DND-41 (cell line): ENCODE measurements at regions not wholly inside any gene's neighbourhood (a gene's known extent, or its start where the extent isn't known, plus 50 kb on each side); places are given as distances from the start of the nearest gene placed in this dataset.

Experiments used
- ATAC-seq: fragments of 200-7000 bp; cut with Tn5 transposase; 3 replicates; pipeline ENCODE4 v1.9.1; 2021; ENCODE audit warnings: low read depth; ENCODE audit not compliant: insufficient read depth
- DNase-seq: peaks from one replicate; pipeline ENCODE4 v3.0.0-alpha.2; 2020
- H2AFZ ChIP-seq: 2 replicates; pipeline ENCODE4 v1.6.0; 2012; ENCODE audit warnings: low read depth, low read length
- H3K27ac ChIP-seq: 2 replicates; pipeline ENCODE4 v1.5.1; 2012; ENCODE audit warnings: low read length, inconsistent platforms
- H3K27me3 ChIP-seq: fragments of 200-600 bp; sonication (generic); 2 replicates; pipeline ENCODE4 v1.6.0; 2012; ENCODE audit warnings: low read length, mild to moderate bottlenecking, inconsistent platforms; ENCODE audit not compliant: insufficient read depth, poor library complexity
- H3K36me3 ChIP-seq: 2 replicates; pipeline ENCODE4 v1.5.1; 2012; ENCODE audit warnings: low read length, inconsistent platforms; ENCODE audit not compliant: insufficient read depth
- H3K4me1 ChIP-seq: 2 replicates; pipeline ENCODE4 v1.5.1; 2012; ENCODE audit warnings: mild to moderate bottlenecking, low read length; ENCODE audit not compliant: insufficient read depth
- H3K4me2 ChIP-seq: 2 replicates; pipeline ENCODE4 v1.6.0; 2012; ENCODE audit warnings: mild to moderate bottlenecking, moderate library complexity, low read length, inconsistent platforms; ENCODE audit not compliant: insufficient read depth
- H3K4me3 ChIP-seq, 2 experiments: fragments of 200-600 bp in 1 of 2; shearing (Covaris generic) in 1 of 2; 2 replicates each; pipeline ENCODE4 v1.5.1; 2012 to 2016; ENCODE audit warnings: inconsistent platforms in 2 of 2, low read length in 2 of 2, mild to moderate bottlenecking in 2 of 2, low read depth in 1 of 2, moderate library complexity in 1 of 2
- H3K79me2 ChIP-seq: 2 replicates; pipeline ENCODE4 v1.6.0; 2012; ENCODE audit warnings: low read length, inconsistent platforms; ENCODE audit not compliant: insufficient read depth
- H3K9ac ChIP-seq: 2 replicates; pipeline ENCODE4 v1.6.0; 2012; ENCODE audit warnings: low read depth, mild to moderate bottlenecking, inconsistent platforms, low read length, moderate library complexity
- H3K9me3 ChIP-seq: 2 replicates; pipeline ENCODE4 v1.5.1; 2012; ENCODE audit warnings: low read length, moderate library complexity, mild to moderate bottlenecking, inconsistent platforms; ENCODE audit not compliant: insufficient read depth, severe bottlenecking
- H4K20me1 ChIP-seq: 2 replicates; pipeline ENCODE4 v1.6.0; 2012; ENCODE audit warnings: low read length; ENCODE audit not compliant: insufficient read depth
- CTCF ChIP-seq: IDR thresholded peaks from 2 replicates; pipeline ENCODE4 v1.5.1; 2012; ENCODE audit warnings: borderline replicate concordance, low read length, moderate library complexity, mild to moderate bottlenecking; ENCODE audit not compliant: poor library complexity, severe bottlenecking; ENCODE audit errors: extremely low read depth
- EZH2 ChIP-seq: IDR thresholded peaks from 3 replicates; pipeline ENCODE4 v1.6.1; 2012; ENCODE audit warnings: borderline replicate concordance, low read depth, mild to moderate bottlenecking, moderate library complexity, low read length, inconsistent platforms; ENCODE audit not compliant: severe bottlenecking

GRCh38 chr17:6358131-6358530 is 76.8 kb downstream of the AIPL1 start:
- no peaks in the 10 kb centered on the region for H3K9me3 ChIP-seq
- peaks cover 13% of the 10 kb centered on the region for H3K27me3 ChIP-seq
- H3K4me1 ChIP-seq: no peaks in the 10 kb centered on the region
- H3K27ac ChIP-seq: no peak overlapping the region
- no peaks in the 10 kb centered on the region for H3K36me3 ChIP-seq
- H3K4me2 ChIP-seq: no peak overlapping the region
- no peak for ATAC-seq
- H3K9ac ChIP-seq: no peak overlapping the region
- TF ChIP-seq EZH2 (no peak), CTCF (no peak)
- DNase-seq: no peak
- no peaks in the 10 kb centered on the region for H3K79me2 ChIP-seq
- H3K4me3 ChIP-seq: no peak overlapping the region
- H2AFZ ChIP-seq: no peak overlapping the region
- no peaks in the 10 kb centered on the region for H4K20me1 ChIP-seq

- no peak overlapping the region for H3K27ac ChIP-seq
- no peak overlapping the region for H2AFZ ChIP-seq
- H3K36me3 ChIP-seq: no peaks in the 10 kb centered on the region
- no peaks in the 10 kb centered on the region for H3K79me2 ChIP-seq
- H3K4me2 ChIP-seq: no peak overlapping the region
- peaks cover 14% of the 10 kb centered on the region for H3K27me3 ChIP-seq
- DNase-seq (no peak), ATAC-seq (no peak)
- no peak overlapping the region for H3K9ac ChIP-seq
- no peak for TF ChIP-seq CTCF
- no peak for TF ChIP-seq EZH2
- H3K4me3 ChIP-seq: no peak overlapping the region
- no peaks in the 10 kb centered on the region for H4K20me1 ChIP-seq
- H3K9me3 ChIP-seq: no peaks in the 10 kb centered on the region
- H3K4me1 ChIP-seq: no peaks in the 10 kb centered on the region
Observed at GRCh38 chr17:6356562-6356961, 78.4 kb downstream of the AIPL1 start.

GRCh38 chr17:6355196-6355595 is 79.7 kb downstream of the AIPL1 start:
- H3K27me3 ChIP-seq: peaks cover 7% of the 10 kb centered on the region
- H3K79me2 ChIP-seq: no peaks in the 10 kb centered on the region
- no peak overlapping the region for H2AFZ ChIP-seq
- H3K36me3 ChIP-seq: no peaks in the 10 kb centered on the region
- H3K27ac ChIP-seq: no peak overlapping the region
- no peaks in the 10 kb centered on the region for H3K9me3 ChIP-seq
- no peak overlapping the region for H3K4me2 ChIP-seq
- no peak overlapping the region for H3K4me3 ChIP-seq
- H4K20me1 ChIP-seq: no peaks in the 10 kb centered on the region
- DNase-seq (no peak), ATAC-seq (no peak)
- H3K9ac ChIP-seq: no peak overlapping the region
- TF ChIP-seq EZH2 (no peak), CTCF (no peak)
- no peaks in the 10 kb centered on the region for H3K4me1 ChIP-seq
